ENCODE measurements at regions not wholly inside any gene's neighbourhood (a gene's known extent, or its start where the extent isn't known, plus 50 kb on each side); places are given as distances from the start of the nearest gene placed in this dataset.

GRCh38 chr21:43294194-43294902 lies 125.5 kb downstream of the CRYAA start:
- DNase-seq = no peak
- H3K4me1 Mint-ChIP-seq = no peaks in the 10 kb centered on the region

GRCh38 chr21:43292866-43293142 lies 124.0 kb downstream of the CRYAA start:
- ATAC-seq = no peak

More at GRCh38 chr21:43294194-43294902, 125.5 kb downstream of the CRYAA start:
- no peak for ATAC-seq
- no peak overlapping the region for H3K27ac Mint-ChIP-seq
- H3K4me3 Mint-ChIP-seq = no peak overlapping the region
- peaks cover 2% of the 10 kb centered on the region for H3K9me3 ChIP-seq (ENCODE audit: control insufficient read depth, low read length, poor library complexity, severe bottlenecking)
- H3K36me3 Mint-ChIP-seq (ENCODE audit: low read depth) = peaks cover 2% of the 10 kb centered on the region
- peaks cover 21% of the 10 kb centered on the region for H3K27me3 Mint-ChIP-seq

GRCh38 chr21:43292041-43292865 lies 123.4 kb downstream of the CRYAA start:
- Mint-ChIP-seq H3K36me3 (ENCODE audit: low read depth) (no peaks in the 10 kb centered on the region), H3K27me3 (peaks cover 15% of the 10 kb centered on the region), H3K4me3 (no peak overlapping the region), H3K4me1 (no peaks in the 10 kb centered on the region), H3K27ac (no peak overlapping the region)
- no peak for ATAC-seq
- DNase-seq = no peak
- H3K9me3 ChIP-seq (ENCODE audit: control insufficient read depth, low read length, poor library complexity, severe bottlenecking) = peaks cover 2% of the 10 kb centered on the region

More at GRCh38 chr21:43292866-43293142, 124.0 kb downstream of the CRYAA start:
- no peaks in the 10 kb centered on the region for H3K4me1 Mint-ChIP-seq
- H3K36me3 Mint-ChIP-seq (ENCODE audit: low read depth) = no peaks in the 10 kb centered on the region
- H3K27ac Mint-ChIP-seq = no peak overlapping the region
- H3K9me3 ChIP-seq (ENCODE audit: control insufficient read depth, low read length, poor library complexity, severe bottlenecking) = peaks cover 2% of the 10 kb centered on the region
- H3K27me3 Mint-ChIP-seq = peaks cover 15% of the 10 kb centered on the region
- no peak for DNase-seq
- no peak overlapping the region for H3K4me3 Mint-ChIP-seq

- peaks cover 10% of the 10 kb centered on the region for H3K27me3 Mint-ChIP-seq
- DNase-seq = no peak
- no peak overlapping the region for H3K4me3 Mint-ChIP-seq
- H3K36me3 Mint-ChIP-seq (ENCODE audit: low read depth) = no peaks in the 10 kb centered on the region
- peaks cover 2% of the 10 kb centered on the region for H3K9me3 ChIP-seq (ENCODE audit: control insufficient read depth, low read length, poor library complexity, severe bottlenecking)
- no peaks in the 10 kb centered on the region for H3K4me1 Mint-ChIP-seq
- no peak overlapping the region for H3K27ac Mint-ChIP-seq
- ATAC-seq = no peak
Measured at GRCh38 chr21:43291347-43291950, 122.6 kb downstream of the CRYAA start.

- no peak overlapping the region for H3K27ac Mint-ChIP-seq
- H3K4me1 Mint-ChIP-seq = no peaks in the 10 kb centered on the region
- DNase-seq (no peak), ATAC-seq (no peak)
- H3K4me3 Mint-ChIP-seq = no peak overlapping the region
- H3K9me3 ChIP-seq (ENCODE audit: control insufficient read depth, low read length, poor library complexity, severe bottlenecking) = peaks cover 2% of the 10 kb centered on the region
- H3K27me3 Mint-ChIP-seq = peaks cover 10% of the 10 kb centered on the region
- H3K36me3 Mint-ChIP-seq (ENCODE audit: low read depth) = no peaks in the 10 kb centered on the region
Measured at GRCh38 chr21:43290421-43291346, 121.9 kb downstream of the CRYAA start.

- H3K9me3 ChIP-seq (ENCODE audit: control insufficient read depth, low read length, poor library complexity, severe bottlenecking) = peaks cover 2% of the 10 kb centered on the region
- peaks cover 10% of the 10 kb centered on the region for H3K27me3 Mint-ChIP-seq
- no peaks in the 10 kb centered on the region for H3K36me3 Mint-ChIP-seq (ENCODE audit: low read depth)
- DNase-seq = no peak
- no peak overlapping the region for H3K4me3 Mint-ChIP-seq
- H3K4me1 Mint-ChIP-seq = no peaks in the 10 kb centered on the region
- ATAC-seq = no peak
- no peak overlapping the region for H3K27ac Mint-ChIP-seq
Measured at GRCh38 chr21:43289966-43290365, 121.2 kb downstream of the CRYAA start.

- Mint-ChIP-seq H3K4me3 (no peak overlapping the region), H3K27me3 (peaks cover 9% of the 10 kb centered on the region), H3K36me3 (ENCODE audit: low read depth) (no peaks in the 10 kb centered on the region), H3K27ac (no peak overlapping the region), H3K4me1 (no peaks in the 10 kb centered on the region)
- ATAC-seq = no peak
- no peak for DNase-seq
- H3K9me3 ChIP-seq (ENCODE audit: control insufficient read depth, low read length, poor library complexity, severe bottlenecking) = peaks cover 2% of the 10 kb centered on the region
Measured at GRCh38 chr21:43289442-43289841, 120.6 kb downstream of the CRYAA start.

- no peak for ATAC-seq
- no peak for DNase-seq
- Mint-ChIP-seq H3K27ac (no peak overlapping the region), H3K4me1 (no peaks in the 10 kb centered on the region), H3K27me3 (peaks cover 2% of the 10 kb centered on the region), H3K36me3 (ENCODE audit: low read depth) (no peaks in the 10 kb centered on the region), H3K4me3 (no peak overlapping the region)
- H3K9me3 ChIP-seq (ENCODE audit: control insufficient read depth, low read length, poor library complexity, severe bottlenecking) = peaks cover 2% of the 10 kb centered on the region
Measured at GRCh38 chr21:43287795-43288755, 119.3 kb downstream of the CRYAA start.

- Mint-ChIP-seq H3K27ac (no peak overlapping the region), H3K4me1 (no peaks in the 10 kb centered on the region), H3K27me3 (no peaks in the 10 kb centered on the region), H3K36me3 (ENCODE audit: low read depth) (no peaks in the 10 kb centered on the region), H3K4me3 (no peak overlapping the region)
- ATAC-seq = no peak
- H3K9me3 ChIP-seq (ENCODE audit: control insufficient read depth, low read length, poor library complexity, severe bottlenecking) = peaks cover 2% of the 10 kb centered on the region
- DNase-seq = no peak
Measured at GRCh38 chr21:43287111-43287760, 118.4 kb downstream of the CRYAA start.

- no peak for ATAC-seq
- no peak overlapping the region for H3K27ac Mint-ChIP-seq
Measured at GRCh38 chr21:43286196-43286595, 117.4 kb downstream of the CRYAA start.

GRCh38 chr21:43284700-43285099 lies 115.9 kb downstream of the CRYAA start:
- Mint-ChIP-seq H3K4me3 (no peak overlapping the region), H3K27me3 (no peaks in the 10 kb centered on the region)

More at GRCh38 chr21:43286196-43286595, 117.4 kb downstream of the CRYAA start:
- H3K36me3 Mint-ChIP-seq (ENCODE audit: low read depth) = no peaks in the 10 kb centered on the region
- H3K27me3 Mint-ChIP-seq = no peaks in the 10 kb centered on the region
- H3K4me3 Mint-ChIP-seq = no peak overlapping the region
- H3K9me3 ChIP-seq (ENCODE audit: control insufficient read depth, low read length, poor library complexity, severe bottlenecking) = peaks cover 2% of the 10 kb centered on the region
- DNase-seq = no peak
- no peaks in the 10 kb centered on the region for H3K4me1 Mint-ChIP-seq

GRCh38 chr21:43284238-43284637 lies 115.4 kb downstream of the CRYAA start:
- no peak overlapping the region for H3K27ac Mint-ChIP-seq
- H3K9me3 ChIP-seq (ENCODE audit: control insufficient read depth, low read length, poor library complexity, severe bottlenecking) = no peaks in the 10 kb centered on the region
- H3K4me3 Mint-ChIP-seq = no peak overlapping the region
- no peaks in the 10 kb centered on the region for H3K36me3 Mint-ChIP-seq (ENCODE audit: low read depth)
- no peak for ATAC-seq
- H3K27me3 Mint-ChIP-seq = no peaks in the 10 kb centered on the region
- H3K4me1 Mint-ChIP-seq = no peaks in the 10 kb centered on the region
- no peak for DNase-seq

More at GRCh38 chr21:43284700-43285099, 115.9 kb downstream of the CRYAA start:
- no peak for DNase-seq
- no peaks in the 10 kb centered on the region for H3K9me3 ChIP-seq (ENCODE audit: control insufficient read depth, low read length, poor library complexity, severe bottlenecking)
- Mint-ChIP-seq H3K27ac (no peak overlapping the region), H3K4me1 (no peaks in the 10 kb centered on the region), H3K36me3 (ENCODE audit: low read depth) (no peaks in the 10 kb centered on the region)
- ATAC-seq = no peak

All from T-helper 17 cell (primary cell).